HG03135 (cell line): ENCODE measurements at regions not wholly inside any gene's neighbourhood (a gene's known extent, or its start where the extent isn't known, plus 50 kb on each side); places are given as distances from the start of the nearest gene placed in this dataset.

Source experiments
- ATAC-seq: cut with Tn5 transposase; IDR thresholded peaks from one replicate; pipeline ENCODE4 v1.9.1; 2021; ENCODE audit warnings: mild to moderate bottlenecking, moderate library complexity; ENCODE audit not compliant: unreplicated experiment

GRCh38 chr13:99827011-99827772, 144.4 kb downstream of the ZIC5 start:
- no peak for ATAC-seq

- no peak for ATAC-seq
Measured at GRCh38 chr13:99823961-99824360, 147.6 kb downstream of the ZIC5 start.

- no peak for ATAC-seq
Measured at GRCh38 chr13:99822820-99823219, 148.7 kb downstream of the ZIC5 start.

GRCh38 chr13:99821741-99822140, 149.8 kb downstream of the ZIC5 start:
- ATAC-seq, result no peak

GRCh38 chr13:99819967-99820366, 151.6 kb downstream of the ZIC5 start:
- ATAC-seq, result no peak

- ATAC-seq, result no peak
Measured at GRCh38 chr13:99816321-99816720, 155.2 kb downstream of the ZIC5 start.

- no peak for ATAC-seq
Measured at GRCh38 chr13:99813336-99814095, 158.1 kb downstream of the ZIC5 start.

GRCh38 chr13:99812625-99813024, 158.9 kb downstream of the ZIC5 start:
- no peak for ATAC-seq

GRCh38 chr13:99811067-99811700, 160.4 kb downstream of the ZIC5 start:
- ATAC-seq, result no peak

GRCh38 chr13:99809926-99810325, 161.6 kb downstream of the ZIC5 start:
- ATAC-seq, result no peak

- no peak for ATAC-seq
Measured at GRCh38 chr13:99809496-99809895, 162.1 kb downstream of the ZIC5 start.

GRCh38 chr13:99808786-99809185, 162.8 kb downstream of the ZIC5 start:
- no peak for ATAC-seq

GRCh38 chr13:99806671-99807070, 164.9 kb downstream of the ZIC5 start:
- no peak for ATAC-seq

- ATAC-seq, result no peak
Measured at GRCh38 chr13:99805361-99805760, 166.2 kb downstream of the ZIC5 start.

- ATAC-seq, result no peak
Measured at GRCh38 chr13:99803141-99803540, 168.4 kb downstream of the ZIC5 start.

- ATAC-seq, result no peak
Measured at GRCh38 chr13:99802416-99802815, 169.2 kb downstream of the ZIC5 start.

- ATAC-seq, result no peak
Measured at GRCh38 chr13:99800951-99801350, 170.6 kb downstream of the ZIC5 start.

- ATAC-seq, result no peak
Measured at GRCh38 chr13:99800011-99800410, 171.6 kb downstream of the ZIC5 start.

GRCh38 chr13:99798756-99799155, 172.8 kb downstream of the ZIC5 start:
- ATAC-seq, result no peak

GRCh38 chr13:99797691-99798090, 173.9 kb downstream of the ZIC5 start:
- ATAC-seq, result no peak

- no peak for ATAC-seq
Measured at GRCh38 chr13:99796175-99796819, 175.3 kb downstream of the ZIC5 start.
